ENCODE measurements at regions not wholly inside any gene's neighbourhood (a gene's known extent, or its start where the extent isn't known, plus 50 kb on each side); places are given as distances from the start of the nearest gene placed in this dataset.

GRCh38 chr7:42495256-42495655 lies 258.2 kb upstream of the GLI3 start:
- no peak for DNase-seq (ENCODE audit: low spot score)
- TF ChIP-seq CTCF (conservative IDR thresholded peaks at IDR 0.05; ENCODE audit: low read depth) = no peak
- no peak overlapping the region for H3K27ac ChIP-seq
- ChIA-PET CTCF (interaction anchor here (0.7 to 0.8 kb wide), 2 partner anchors 14 to 18 kb away, joined by 3 read pairs; no protein-coding TSS in a partner anchor), POLR2A (ENCODE audit: low non-redundant PET) (no interaction called here)

GRCh38 chr7:42494736-42495135 lies 257.7 kb upstream of the GLI3 start:
- CTCF ChIA-PET = interaction anchor here (0.8 kb wide), 1 partner anchor 14 kb away, joined by 3 read pairs; no protein-coding TSS in a partner anchor
- peak; percentile 52 for DNase-seq (ENCODE audit: low spot score)
- TF ChIP-seq CTCF (conservative IDR thresholded peaks at IDR 0.05; ENCODE audit: low read depth) = no peak
- POLR2A ChIA-PET (ENCODE audit: low non-redundant PET) = no interaction called here
- no peak overlapping the region for H3K27ac ChIP-seq

GRCh38 chr7:42494199-42494710 lies 257.2 kb upstream of the GLI3 start:
- CTCF ChIA-PET = no interaction called here
- TF ChIP-seq CTCF (conservative IDR thresholded peaks at IDR 0.05; ENCODE audit: low read depth) = no peak
- POLR2A ChIA-PET (ENCODE audit: low non-redundant PET) = no interaction called here
- H3K27ac ChIP-seq = peak overlapping the region; percentile 64; the same call in 1 of the 2 replicates
- DNase-seq (ENCODE audit: low spot score) = no peak

GRCh38 chr7:42493436-42494198 lies 256.6 kb upstream of the GLI3 start:
- DNase-seq (ENCODE audit: low spot score) = peak; percentile 70
- TF ChIP-seq CTCF (conservative IDR thresholded peaks at IDR 0.05; ENCODE audit: low read depth) = no peak
- peak overlapping the region; percentile 64 for H3K27ac ChIP-seq
- POLR2A ChIA-PET (ENCODE audit: low non-redundant PET) = no interaction called here
- CTCF ChIA-PET = interaction anchor here (1.0 kb wide), 1 partner anchor 553 kb away, joined by 3 read pairs; no protein-coding TSS in a partner anchor

GRCh38 chr7:42492920-42493319 lies 255.9 kb upstream of the GLI3 start:
- ChIA-PET POLR2A (ENCODE audit: low non-redundant PET) (no interaction called here), CTCF (interaction anchor here (1.0 to 1.1 kb wide), 2 partner anchors 421 to 552 kb away, joined by 3 read pairs; no protein-coding TSS in a partner anchor)
- no peak for TF ChIP-seq CTCF (conservative IDR thresholded peaks at IDR 0.05; ENCODE audit: low read depth)
- peak overlapping the region; percentile 64; the same call in 1 of the 2 replicates for H3K27ac ChIP-seq
- no peak for DNase-seq (ENCODE audit: low spot score)

GRCh38 chr7:42491106-42491505 lies 254.1 kb upstream of the GLI3 start:
- no peak overlapping the region for H3K27ac ChIP-seq
- ChIA-PET CTCF (interaction anchor here (0.5 to 0.9 kb wide), 2 partner anchors 98 to 200 kb away, joined by 3 to 4 read pairs; no protein-coding TSS in a partner anchor), POLR2A (ENCODE audit: low non-redundant PET) (no interaction called here)
- DNase-seq (ENCODE audit: low spot score) = no peak
- TF ChIP-seq CTCF (conservative IDR thresholded peaks at IDR 0.05; ENCODE audit: low read depth) = no peak

Measured in RWPE1 (cell line).